AG08395 (cell line): ENCODE measurements at regions not wholly inside any gene's neighbourhood (a gene's known extent, or its start where the extent isn't known, plus 50 kb on each side); places are given as distances from the start of the nearest gene placed in this dataset.

Source experiments
- DNase-seq: peaks from one replicate; pipeline ENCODE4 v3.0.0; 2012; ENCODE audit warnings: mixed read lengths, low spot score

- peak; percentile 26 for DNase-seq
These were observed 285.4 kb upstream of the ROPN1 start for GRCh38 chr3:124277144-124277890.

- peak; percentile 67 for DNase-seq
These were observed 289.8 kb upstream of the ROPN1 start for GRCh38 chr3:124281453-124282316.

- DNase-seq = peak; percentile 55
These were observed 291.1 kb upstream of the ROPN1 start for GRCh38 chr3:124282751-124283651.

GRCh38 chr3:124283652-124284023 lies 291.7 kb upstream of the ROPN1 start:
- DNase-seq = no peak

GRCh38 chr3:124288996-124289395 lies 297.1 kb upstream of the ROPN1 start:
- DNase-seq = no peak

- no peak for DNase-seq
These were observed 299.1 kb upstream of the ROPN1 start for GRCh38 chr3:124291008-124291407.

- no peak for DNase-seq
These were observed 300.4 kb upstream of the ROPN1 start for GRCh38 chr3:124292329-124292728.

- no peak for DNase-seq
These were observed 301.7 kb upstream of the ROPN1 start for GRCh38 chr3:124293584-124293983.

GRCh38 chr3:124295362-124295761 lies 303.4 kb upstream of the ROPN1 start:
- no peak for DNase-seq

GRCh38 chr3:124296406-124296805 lies 304.5 kb upstream of the ROPN1 start:
- no peak for DNase-seq

GRCh38 chr3:124297062-124297980 lies 305.4 kb upstream of the ROPN1 start:
- no peak for DNase-seq

- DNase-seq = no peak
These were observed 306.4 kb upstream of the ROPN1 start for GRCh38 chr3:124298301-124298700.

GRCh38 chr3:124298951-124299350 lies 307.0 kb upstream of the ROPN1 start:
- no peak for DNase-seq

- DNase-seq = no peak
These were observed 307.9 kb upstream of the ROPN1 start for GRCh38 chr3:124299831-124300230.

- DNase-seq = no peak
These were observed 308.5 kb upstream of the ROPN1 start for GRCh38 chr3:124300416-124300815.

- no peak for DNase-seq
These were observed 311.5 kb upstream of the ROPN1 start for GRCh38 chr3:124303305-124303910.

GRCh38 chr3:124306665-124307064 lies 314.7 kb upstream of the ROPN1 start:
- DNase-seq = no peak

GRCh38 chr3:124313621-124314020 lies 321.7 kb upstream of the ROPN1 start:
- DNase-seq = no peak

- DNase-seq = peak; percentile 60
These were observed 323.5 kb upstream of the ROPN1 start for GRCh38 chr3:124315215-124316033.

GRCh38 chr3:124316034-124316287 lies 324.0 kb upstream of the ROPN1 start:
- DNase-seq = no peak
